ENCODE measurements at regions not wholly inside any gene's neighbourhood (a gene's known extent, or its start where the extent isn't known, plus 50 kb on each side); places are given as distances from the start of the nearest gene placed in this dataset.

DNA sequence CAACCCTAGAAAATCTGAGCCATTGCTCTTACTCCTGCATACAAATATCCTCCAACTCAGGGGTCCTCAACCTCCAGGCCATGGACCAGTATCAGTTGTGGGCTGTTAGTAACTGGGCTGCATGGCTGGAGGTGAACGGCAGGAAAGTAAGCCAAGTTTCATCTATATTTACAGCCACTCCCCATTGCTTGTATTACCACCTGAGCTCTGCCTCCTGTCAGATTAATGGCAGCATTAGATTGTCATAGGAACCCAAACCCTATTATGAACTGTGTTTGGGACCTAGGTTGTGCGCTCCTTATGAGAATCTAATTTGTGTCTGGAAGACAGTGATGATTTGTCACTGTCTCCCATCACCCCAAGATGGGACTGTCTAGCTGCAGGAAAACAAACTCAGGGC, 246.5 kb upstream of the CDIN1 start:
- TF ChIP-seq, protein P1, sequence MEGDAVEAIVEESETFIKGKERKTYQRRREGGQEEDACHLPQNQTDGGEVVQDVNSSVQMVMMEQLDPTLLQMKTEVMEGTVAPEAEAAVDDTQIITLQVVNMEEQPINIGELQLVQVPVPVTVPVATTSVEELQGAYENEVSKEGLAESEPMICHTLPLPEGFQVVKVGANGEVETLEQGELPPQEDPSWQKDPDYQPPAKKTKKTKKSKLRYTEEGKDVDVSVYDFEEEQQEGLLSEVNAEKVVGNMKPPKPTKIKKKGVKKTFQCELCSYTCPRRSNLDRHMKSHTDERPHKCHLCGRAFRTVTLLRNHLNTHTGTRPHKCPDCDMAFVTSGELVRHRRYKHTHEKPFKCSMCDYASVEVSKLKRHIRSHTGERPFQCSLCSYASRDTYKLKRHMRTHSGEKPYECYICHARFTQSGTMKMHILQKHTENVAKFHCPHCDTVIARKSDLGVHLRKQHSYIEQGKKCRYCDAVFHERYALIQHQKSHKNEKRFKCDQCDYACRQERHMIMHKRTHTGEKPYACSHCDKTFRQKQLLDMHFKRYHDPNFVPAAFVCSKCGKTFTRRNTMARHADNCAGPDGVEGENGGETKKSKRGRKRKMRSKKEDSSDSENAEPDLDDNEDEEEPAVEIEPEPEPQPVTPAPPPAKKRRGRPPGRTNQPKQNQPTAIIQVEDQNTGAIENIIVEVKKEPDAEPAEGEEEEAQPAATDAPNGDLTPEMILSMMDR (IDR thresholded peaks at IDR 0.05; ENCODE audit: insufficient read depth, low read length, poor library complexity, severe bottlenecking) = no peak
- no peaks in the 10 kb centered on the region for H3K27me3 ChIP-seq (ENCODE audit: control insufficient read depth, insufficient read depth, low read length)
- no peak for DNase-seq (ENCODE audit: low read depth)
- no peaks in the 10 kb centered on the region for H3K36me3 ChIP-seq (ENCODE audit: control insufficient read depth, insufficient read depth, low read length)
- no peak overlapping the region for H3K4me3 ChIP-seq (ENCODE audit: low read depth, low read length)

DNA sequence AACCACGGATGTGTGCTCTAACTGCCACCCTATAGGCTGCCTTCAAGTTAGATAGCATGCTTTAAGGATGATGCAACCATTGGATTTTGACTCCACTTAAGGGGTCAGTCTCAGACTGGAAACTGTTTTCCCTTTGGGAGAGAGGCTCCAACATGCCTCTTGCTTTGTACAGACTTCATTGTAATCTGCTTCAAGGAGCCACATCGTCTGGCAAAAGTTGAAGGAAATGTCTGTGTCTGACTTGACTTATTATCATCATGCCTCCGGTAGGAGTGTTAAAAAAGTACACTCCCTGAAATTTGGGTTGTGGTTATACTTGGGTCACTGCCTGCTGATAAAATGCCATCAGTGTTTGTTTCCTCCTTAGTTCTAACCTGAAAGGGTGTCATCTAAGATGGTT, 245.4 kb upstream of the CDIN1 start:
- DNase-seq (ENCODE audit: low read depth) = no peak
- TF ChIP-seq, protein P1 (IDR thresholded peaks at IDR 0.05; ENCODE audit: insufficient read depth, low read length, poor library complexity, severe bottlenecking) = no peak
- H3K36me3 ChIP-seq (ENCODE audit: control insufficient read depth, insufficient read depth, low read length) = no peaks in the 10 kb centered on the region
- H3K4me3 ChIP-seq (ENCODE audit: low read depth, low read length) = no peak overlapping the region
- no peaks in the 10 kb centered on the region for H3K27me3 ChIP-seq (ENCODE audit: control insufficient read depth, insufficient read depth, low read length)

DNA sequence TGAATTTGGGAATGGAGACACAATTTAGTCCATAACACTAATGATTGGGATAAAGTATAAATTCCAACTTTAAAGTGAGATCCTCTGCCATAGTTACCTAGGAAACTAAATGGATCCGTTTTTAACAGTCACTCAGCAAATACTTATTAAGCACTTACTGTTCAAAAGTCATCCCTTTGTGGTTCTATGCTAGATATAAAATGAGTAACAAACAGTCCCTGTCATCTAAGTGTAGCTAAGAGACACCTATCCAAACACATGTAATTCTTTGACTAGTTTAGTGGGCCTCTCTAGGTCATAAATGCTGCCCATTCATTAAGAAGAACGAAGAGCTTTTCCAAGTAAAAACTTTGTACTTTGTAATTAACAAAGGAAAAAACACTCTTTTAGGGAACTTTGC, 244.2 kb upstream of the CDIN1 start:
- H3K36me3 ChIP-seq (ENCODE audit: control insufficient read depth, insufficient read depth, low read length) = no peaks in the 10 kb centered on the region
- H3K27me3 ChIP-seq (ENCODE audit: control insufficient read depth, insufficient read depth, low read length) = no peaks in the 10 kb centered on the region
- TF ChIP-seq, protein P1 (IDR thresholded peaks at IDR 0.05; ENCODE audit: insufficient read depth, low read length, poor library complexity, severe bottlenecking) = no peak
- DNase-seq (ENCODE audit: low read depth) = no peak
- no peak overlapping the region for H3K4me3 ChIP-seq (ENCODE audit: low read depth, low read length)

DNA sequence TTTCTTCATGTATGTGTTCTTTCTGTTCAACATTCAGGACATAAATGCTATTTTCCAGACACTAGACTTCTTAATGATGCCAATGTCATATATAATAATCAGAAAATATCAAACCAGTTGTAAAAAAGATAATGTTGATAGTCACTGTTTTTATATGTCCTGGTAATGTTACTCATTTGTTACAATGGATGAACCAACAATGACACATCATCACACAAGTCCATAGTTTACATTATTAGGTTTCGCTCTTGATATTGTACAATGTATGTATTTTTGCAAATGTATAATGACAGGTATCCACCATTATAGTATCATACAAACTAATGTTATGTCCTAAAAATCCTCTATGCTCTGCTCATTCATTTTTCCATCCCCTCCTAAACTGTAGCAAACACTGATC, 243.8 kb upstream of the CDIN1 start:
- no peak for DNase-seq (ENCODE audit: low read depth)
- no peaks in the 10 kb centered on the region for H3K27me3 ChIP-seq (ENCODE audit: control insufficient read depth, insufficient read depth, low read length)
- no peaks in the 10 kb centered on the region for H3K36me3 ChIP-seq (ENCODE audit: control insufficient read depth, insufficient read depth, low read length)
- TF ChIP-seq, protein P1 (IDR thresholded peaks at IDR 0.05; ENCODE audit: insufficient read depth, low read length, poor library complexity, severe bottlenecking) = no peak
- H3K4me3 ChIP-seq (ENCODE audit: low read depth, low read length) = no peak overlapping the region

DNA sequence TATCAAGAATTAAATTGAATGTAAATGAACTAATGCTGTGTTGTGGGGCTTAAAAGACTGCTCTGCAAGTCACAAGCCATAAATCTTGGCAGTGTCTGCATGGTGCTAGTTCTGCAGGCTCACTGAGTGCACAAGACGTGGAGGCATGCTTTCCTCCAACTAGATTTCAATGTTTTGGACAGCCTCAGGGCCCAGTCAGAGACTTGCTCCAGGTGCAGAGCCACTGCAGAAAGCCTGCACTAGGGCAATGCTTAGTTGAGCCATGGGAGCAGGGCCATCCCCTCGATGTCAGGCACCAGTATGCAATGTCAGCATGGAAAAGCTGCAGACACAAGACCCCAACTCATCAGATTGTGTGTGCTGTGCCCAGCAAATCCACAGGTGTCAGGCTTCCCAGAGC, 234.5 kb upstream of the CDIN1 start:
- no peaks in the 10 kb centered on the region for H3K27me3 ChIP-seq (ENCODE audit: control insufficient read depth, insufficient read depth, low read length)
- no peak overlapping the region for H3K4me3 ChIP-seq (ENCODE audit: low read depth, low read length)
- no peaks in the 10 kb centered on the region for H3K36me3 ChIP-seq (ENCODE audit: control insufficient read depth, insufficient read depth, low read length)
- TF ChIP-seq, protein P1 (IDR thresholded peaks at IDR 0.05; ENCODE audit: insufficient read depth, low read length, poor library complexity, severe bottlenecking) = no peak
- no peak for DNase-seq (ENCODE audit: low read depth)

DNA sequence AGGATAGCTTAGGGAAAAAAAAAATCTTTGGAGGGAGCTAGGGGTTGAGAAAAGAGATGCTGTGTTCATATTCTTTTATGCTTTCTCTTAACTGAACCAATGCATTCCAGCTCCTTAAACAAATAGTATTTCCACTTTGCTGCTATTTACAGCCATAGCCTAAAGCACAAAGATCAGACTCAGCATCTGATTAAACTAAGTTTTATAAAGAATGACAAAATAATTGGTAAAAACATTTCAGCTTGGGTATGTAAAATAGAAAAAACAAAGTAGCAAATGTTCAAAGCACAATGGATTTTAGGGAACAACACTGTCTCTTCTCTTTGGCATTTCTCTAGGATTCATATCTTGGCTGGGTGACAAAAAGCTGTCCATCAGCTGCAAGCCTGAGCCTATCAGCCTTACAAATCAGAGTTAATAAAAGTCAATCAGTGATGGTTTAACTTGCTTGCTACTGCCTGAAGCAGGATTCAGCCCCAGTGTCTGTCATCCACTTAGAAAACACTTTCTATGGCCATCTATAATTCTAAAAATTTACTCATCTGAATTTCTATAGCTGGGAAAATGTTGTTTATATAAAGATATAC, 232.1 kb upstream of the CDIN1 start:
- no peaks in the 10 kb centered on the region for H3K27me3 ChIP-seq (ENCODE audit: control insufficient read depth, insufficient read depth, low read length)
- H3K4me3 ChIP-seq (ENCODE audit: low read depth, low read length) = no peak overlapping the region
- DNase-seq (ENCODE audit: low read depth) = no peak
- no peaks in the 10 kb centered on the region for H3K36me3 ChIP-seq (ENCODE audit: control insufficient read depth, insufficient read depth, low read length)
- TF ChIP-seq, protein P1 (IDR thresholded peaks at IDR 0.05; ENCODE audit: insufficient read depth, low read length, poor library complexity, severe bottlenecking) = no peak
